ENCODE measurements at regions not wholly inside any gene's neighbourhood (a gene's known extent, or its start where the extent isn't known, plus 50 kb on each side); places are given as distances from the start of the nearest gene placed in this dataset.

- TF ChIP-seq NFRKB (IDR thresholded peaks at IDR 0.05) (no peak), FOXM1 (IDR thresholded peaks at IDR 0.05; ENCODE audit: borderline replicate concordance) (no peak), SUZ12 (IDR thresholded peaks at IDR 0.05) (no peak), BHLHE40 (IDR thresholded peaks at IDR 0.05; ENCODE audit: borderline replicate concordance) (no peak), FOXK2 (IDR thresholded peaks at IDR 0.05) (no peak), TARDBP (IDR thresholded peaks at IDR 0.05) (no peak)
Measured at GRCh38 chr11:79926707-79927106, 485.9 kb upstream of the TENM4 start.
